HG02870 (cell line): ENCODE measurements at regions not wholly inside any gene's neighbourhood (a gene's known extent, or its start where the extent isn't known, plus 50 kb on each side); places are given as distances from the start of the nearest gene placed in this dataset.
"Not testable (repeated sequence)": the region's sequence is repeated elsewhere in the genome, so short reads cannot be mapped to it uniquely, and the experiment has no call there.

Source experiments
- ATAC-seq: cut with Tn5 transposase; IDR thresholded peaks from one replicate; pipeline ENCODE4 v1.9.1; 2021; ENCODE audit warnings: mild to moderate bottlenecking, moderate library complexity; ENCODE audit not compliant: unreplicated experiment

DNA sequence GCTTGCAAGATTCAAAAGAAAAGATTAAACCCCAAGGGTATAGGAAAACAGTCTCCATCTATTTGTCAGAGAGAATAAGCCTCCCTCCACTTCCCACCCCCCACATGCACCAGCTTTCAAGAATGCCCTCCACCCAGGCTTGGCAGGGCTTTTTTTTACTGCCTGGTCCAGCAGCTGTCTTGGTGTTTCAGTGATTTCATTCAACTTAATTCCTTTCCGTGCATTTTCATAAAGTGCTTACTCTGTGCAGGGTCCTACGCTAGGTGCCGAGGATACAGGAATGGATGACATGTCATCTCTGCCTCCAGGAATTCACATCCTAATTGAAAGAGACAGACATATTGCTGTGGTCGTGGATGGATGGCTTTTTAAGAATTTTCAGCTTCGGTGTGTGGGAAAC is 117.9 kb downstream of the LRATD1 start:
- ATAC-seq = no peak

DNA sequence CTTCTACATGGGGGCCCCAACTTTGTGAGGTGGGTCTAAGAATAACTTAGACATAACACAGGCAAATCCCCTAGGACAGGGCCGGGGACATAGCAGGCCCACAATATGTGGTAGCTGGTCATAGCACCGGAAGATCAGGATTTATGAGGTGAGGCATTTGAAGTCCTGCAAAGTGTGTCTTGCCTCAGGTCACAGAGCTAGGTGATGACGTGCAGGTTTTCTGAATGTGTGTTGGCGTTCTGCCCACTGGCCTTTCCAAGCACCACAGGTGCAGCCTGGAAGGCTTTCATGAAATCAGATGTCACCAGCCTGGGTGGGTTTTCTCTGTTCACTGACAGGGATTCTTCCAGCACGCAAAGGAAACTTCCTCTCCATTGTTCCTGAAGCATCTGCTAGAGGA is 119.1 kb downstream of the LRATD1 start:
- no peak for ATAC-seq

DNA sequence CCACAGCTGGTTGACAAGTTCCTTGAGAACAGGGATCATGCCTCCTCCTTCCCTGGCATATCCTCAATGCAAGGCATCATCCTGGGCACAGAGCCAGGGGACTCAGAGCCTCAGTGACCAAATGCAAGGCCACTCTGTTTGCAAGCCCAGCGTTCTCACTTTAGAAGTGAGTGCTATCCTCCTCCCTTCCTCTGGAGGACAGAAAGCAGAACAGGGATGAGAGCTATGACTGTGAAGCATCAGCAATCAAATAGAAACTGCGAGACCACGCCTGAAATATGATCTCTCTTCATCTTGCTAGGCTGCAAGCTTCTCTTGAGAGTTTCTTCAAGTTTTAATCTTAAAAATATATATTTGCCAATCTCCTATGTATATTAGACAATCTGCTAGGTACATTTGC is 119.8 kb downstream of the LRATD1 start:
- peak; percentile 92 for ATAC-seq

DNA sequence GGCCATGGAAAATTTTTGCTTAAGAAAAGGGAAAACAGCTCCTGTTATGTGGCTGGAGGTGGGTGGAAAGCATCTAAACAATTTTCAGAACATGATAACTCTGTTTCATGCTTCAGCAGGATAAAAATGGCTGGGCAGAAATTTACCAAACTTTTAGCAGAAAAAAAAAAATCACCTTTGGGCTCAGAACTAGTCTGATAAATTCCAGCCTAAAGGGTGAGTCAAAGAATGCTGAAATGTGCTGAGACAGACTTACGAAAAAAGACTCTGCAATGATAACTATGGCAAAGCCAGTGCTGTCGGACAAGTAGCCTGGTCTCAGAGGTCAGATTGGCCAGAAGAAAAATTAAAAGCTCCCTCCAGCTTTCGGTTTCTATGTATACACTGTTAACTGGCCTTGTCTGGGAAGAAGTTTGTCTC is 123.6 kb downstream of the LRATD1 start:
- ATAC-seq = no peak

DNA sequence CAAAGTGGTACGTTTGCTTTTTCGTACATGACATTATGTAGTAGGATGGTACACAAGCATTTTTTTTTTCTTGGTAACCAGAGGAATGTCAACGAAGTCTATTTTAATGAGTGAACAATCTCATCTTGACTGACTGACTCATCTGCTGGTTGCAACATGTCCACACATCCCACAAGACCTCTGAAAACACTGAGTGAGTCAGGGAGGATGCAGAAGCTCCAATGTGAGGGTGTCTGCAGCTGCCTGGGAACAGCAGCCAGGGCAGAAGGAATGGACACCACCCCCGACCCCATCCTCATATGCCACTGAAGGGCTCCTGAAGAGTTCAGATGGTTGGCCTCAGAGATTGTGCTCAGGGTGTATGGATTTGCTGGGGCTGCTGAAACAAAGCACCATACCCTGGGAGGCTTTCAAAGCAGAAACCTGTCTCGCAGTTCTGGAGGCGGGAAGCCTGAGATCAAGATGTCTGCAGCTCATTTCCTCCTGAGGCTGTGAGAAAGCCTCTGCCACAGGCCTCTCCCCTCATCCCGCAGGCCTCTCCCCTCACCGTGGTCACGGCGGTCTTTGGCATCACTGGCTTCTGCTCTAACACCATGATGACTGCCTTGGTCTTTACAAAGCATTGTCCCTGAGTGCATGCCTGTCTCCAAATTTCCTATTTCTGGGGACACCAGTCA is 124.6 kb downstream of the LRATD1 start:
- no peak for ATAC-seq

DNA sequence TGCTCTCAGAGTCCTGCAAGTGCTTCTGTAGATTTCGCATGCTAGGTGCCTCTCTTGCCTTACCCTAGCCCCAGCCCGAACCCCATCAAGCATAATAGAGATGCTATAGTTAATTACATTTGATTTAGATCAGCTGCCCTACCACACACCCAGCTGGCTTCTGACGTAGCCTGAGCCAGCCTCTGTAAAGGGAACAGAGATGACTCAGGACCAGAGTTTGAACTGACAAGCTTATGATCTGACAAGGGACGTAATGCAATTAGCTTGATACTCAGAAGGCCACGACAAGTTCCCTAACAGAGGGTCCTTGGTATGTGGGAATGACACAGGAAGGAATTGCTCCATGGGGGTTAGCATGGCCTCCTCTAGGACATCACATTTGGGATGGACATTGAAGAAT is 126.6 kb downstream of the LRATD1 start:
- ATAC-seq = no peak

DNA sequence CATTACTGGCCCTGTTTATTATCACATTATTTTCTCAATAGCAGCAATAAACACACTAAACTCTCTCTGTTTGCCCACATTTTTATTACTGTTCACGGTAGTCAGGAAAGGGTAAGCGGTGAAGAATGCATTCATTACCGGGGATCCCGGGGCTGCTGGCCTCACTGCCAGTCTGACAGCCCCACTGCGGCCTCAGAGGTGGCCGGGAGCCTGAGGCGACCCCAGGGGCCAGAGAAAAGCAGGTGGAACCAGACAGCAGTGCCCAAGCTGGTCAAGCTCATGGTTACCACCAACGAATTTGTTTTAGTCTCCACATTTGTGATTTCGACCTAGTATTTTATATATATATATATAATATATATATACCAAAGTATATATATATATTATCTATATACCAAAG is 127.7 kb downstream of the LRATD1 start:
- ATAC-seq = no peak

DNA sequence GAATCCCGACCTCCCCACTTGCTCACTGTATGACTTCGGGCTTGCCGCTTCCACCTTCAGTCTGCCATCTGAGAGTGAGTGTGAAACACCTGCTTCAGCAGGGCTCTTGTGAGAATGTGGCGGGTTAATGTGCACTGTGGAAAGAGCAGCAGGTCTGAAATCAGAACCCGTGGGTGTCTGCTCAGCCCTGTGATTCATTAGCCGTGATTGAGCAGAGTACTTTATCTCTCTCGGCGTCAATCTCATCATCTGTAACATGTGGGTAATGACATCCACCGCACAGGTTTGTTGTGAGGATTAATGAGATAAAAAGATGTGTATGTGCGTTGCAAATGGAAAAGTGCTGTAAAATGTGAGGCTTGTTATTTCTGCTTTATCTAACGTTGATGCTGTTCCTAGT is 128.6 kb downstream of the LRATD1 start:
- ATAC-seq = no peak

DNA sequence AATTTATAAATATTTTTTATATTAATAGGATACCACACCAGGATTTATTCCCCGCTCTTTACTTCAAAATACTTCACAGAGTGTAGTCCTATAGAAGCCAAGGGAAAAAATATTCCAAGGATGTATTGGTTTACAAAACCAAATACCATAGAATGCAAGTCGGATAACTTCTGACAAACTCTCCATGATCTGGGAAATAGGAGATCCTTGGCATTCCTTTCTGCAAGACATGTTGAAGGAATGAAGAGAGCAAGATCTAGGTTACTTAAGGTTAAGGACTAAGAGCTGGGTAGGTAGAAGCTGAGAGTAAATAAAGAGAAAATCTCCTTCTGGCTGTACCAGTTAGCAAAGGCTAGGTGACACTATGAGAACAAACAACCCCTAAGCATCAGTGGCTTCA is 141.2 kb downstream of the LRATD1 start:
- ATAC-seq = no peak

DNA sequence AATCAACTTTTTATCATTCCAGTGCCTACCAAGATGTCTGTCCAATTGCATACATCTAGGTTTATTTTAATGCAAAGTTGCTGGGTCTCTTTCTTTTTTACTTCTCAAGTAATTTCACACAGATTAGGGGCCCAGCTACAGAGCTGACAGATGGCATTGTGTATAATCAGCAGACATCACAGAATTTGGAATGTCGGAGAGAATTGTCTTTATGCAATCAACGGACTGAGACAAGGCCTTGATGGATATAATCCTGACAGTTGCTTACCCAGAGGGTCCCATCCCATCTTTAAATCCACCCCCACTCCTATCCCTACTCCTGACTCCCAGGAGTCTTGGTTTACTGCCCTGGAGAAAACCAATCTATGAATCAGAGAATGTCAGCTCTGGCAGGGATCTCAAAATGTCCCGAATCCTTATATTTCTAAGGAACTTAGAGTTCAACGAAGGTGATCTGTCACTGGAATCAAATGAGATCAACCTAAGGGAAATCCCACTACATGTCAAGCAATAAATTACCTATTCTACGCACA is 142.0 kb downstream of the LRATD1 start:
- ATAC-seq = no peak

DNA sequence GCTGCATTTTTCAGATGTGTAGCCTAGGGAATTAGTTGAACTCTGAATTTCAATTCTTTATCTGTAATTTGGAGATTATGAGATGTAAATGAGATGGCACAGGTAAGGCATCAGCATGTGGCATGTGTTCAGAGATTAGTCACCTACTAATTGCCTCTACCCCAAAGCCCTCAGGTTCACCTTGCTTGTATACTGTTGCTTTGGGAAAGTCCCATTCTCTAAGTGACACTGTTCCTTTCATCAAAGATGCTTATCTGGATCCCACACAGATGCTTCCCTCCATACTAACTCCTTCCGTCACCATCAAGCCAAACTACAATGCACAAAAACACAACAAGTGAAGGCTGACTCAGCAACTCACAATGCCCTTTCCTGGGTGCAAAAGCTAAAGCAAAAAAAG is 143.7 kb downstream of the LRATD1 start:
- ATAC-seq = no peak

DNA sequence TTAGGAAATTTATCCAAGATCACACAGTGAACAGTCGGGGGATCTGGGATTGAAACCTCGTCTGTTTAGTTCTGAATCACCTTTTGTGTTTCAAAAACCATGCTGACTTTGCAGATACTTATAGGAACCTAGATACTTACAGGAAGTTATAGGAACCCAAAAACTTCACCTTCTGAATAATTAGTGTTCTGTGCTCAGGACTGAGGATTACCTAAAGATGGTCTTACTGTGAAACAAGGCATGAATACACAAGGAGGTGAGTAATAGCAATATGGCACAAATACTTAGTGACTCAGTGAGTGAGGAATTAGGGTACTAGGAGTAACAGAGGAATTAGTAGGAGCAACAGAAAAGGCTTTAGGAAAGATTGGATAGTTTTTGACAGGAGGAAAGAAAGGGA is 145.5 kb downstream of the LRATD1 start:
- no peak for ATAC-seq

DNA sequence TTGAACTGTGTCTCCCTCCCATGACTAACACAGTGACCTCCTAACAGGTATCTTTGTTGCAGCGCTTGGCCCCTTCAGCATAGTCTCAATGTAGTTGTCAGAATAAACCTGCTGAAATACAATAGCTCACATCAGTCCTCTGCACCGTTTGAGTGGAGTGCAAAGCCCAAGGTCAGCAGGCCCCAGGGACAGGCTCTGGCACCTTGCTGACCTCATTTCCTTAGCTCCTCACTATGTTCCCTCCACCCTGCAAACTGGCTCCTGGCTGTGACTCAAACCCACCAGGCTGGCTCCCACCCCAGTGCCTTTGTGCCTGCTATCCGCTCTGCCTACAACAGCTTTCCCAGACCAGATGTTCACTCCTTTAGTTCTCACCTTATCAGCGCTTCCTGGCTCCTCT is 146.7 kb downstream of the LRATD1 start:
- ATAC-seq = no peak

DNA sequence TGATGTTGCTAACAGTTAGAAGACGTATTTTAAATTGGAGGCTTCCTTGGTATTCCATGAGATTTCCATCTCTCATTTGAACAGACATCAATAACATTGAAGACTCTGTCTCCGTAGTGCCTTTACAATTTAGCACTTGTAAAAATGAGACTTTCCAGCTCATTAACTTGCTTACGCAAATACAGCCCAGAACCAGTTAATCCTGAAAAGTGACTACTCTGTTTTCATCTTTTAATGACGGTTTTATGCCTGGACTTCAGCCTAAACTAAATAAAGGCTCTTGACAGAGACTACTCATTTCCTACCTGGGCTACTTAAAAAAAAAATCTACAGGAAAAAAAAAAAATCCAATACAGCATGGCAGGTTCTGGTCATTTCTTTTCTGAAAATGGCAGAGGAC is 148.6 kb downstream of the LRATD1 start:
- no peak for ATAC-seq

DNA sequence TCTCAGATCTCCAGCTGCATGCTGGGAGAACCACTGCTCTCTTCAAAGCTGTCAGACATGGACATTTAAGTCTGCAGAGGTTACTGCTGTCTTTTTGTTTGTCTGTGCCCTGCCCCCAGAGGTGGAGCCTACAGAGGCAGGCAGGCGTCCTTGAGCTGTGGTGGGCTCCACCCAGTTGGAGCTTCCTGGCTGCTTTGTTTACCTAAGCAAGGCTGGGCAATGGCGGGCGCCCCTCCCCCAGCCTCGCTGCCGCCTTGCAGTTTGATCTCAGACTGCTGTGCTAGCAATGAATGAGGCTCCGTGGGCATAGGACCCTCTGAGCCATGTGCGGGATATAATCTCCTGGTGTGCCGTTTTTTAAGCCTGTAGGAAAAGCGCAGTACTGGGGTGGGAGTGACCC is 156.3 kb downstream of the LRATD1 start:
- ATAC-seq = not testable (repeated sequence)

DNA sequence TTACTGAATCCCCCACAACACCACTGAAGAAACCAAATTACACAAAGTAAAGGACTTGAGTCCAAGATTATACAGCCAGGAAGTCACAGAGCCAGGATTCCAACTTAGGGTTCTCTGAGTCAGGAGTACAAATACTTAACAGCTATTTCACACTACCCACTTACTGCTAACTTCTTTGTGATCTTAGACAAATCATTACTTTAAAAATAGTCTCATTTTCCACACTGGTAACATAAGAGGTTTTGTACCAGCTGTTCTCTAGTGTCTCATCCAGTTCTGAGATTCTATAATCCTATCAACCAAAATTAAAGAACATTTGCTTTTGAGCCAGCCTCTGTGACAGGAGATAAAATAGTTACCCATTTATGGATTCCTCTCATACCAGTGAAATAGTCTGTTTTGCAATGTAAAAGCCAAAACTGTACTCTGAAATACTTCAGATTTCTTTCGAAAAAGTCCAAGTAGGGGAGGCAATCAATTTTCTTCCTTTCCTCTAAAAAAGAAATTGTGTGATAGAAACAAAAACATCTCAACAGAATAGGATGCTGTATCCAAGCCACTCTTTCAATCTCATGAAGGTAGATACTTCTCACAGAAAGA is 157.6 kb downstream of the LRATD1 start:
- no peak for ATAC-seq

DNA sequence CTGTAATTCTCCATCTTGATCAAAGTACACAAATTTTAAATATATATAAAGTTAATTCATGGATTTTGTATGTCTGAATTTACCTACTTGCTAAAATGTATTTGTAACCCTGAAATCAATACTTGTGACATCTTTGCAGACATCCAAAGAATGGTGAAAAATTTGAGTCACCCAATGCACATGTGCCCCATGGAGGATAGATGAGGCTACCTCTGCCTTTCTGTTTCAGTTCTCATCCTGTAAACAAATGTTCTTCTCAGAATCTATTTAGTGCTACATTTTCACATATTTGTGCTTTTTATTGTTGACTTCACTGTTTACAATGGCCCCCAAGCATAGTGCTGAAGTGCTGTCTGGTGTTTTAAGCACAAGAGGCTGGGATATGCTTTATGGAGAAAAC is 171.5 kb downstream of the LRATD1 start:
- no peak for ATAC-seq

DNA sequence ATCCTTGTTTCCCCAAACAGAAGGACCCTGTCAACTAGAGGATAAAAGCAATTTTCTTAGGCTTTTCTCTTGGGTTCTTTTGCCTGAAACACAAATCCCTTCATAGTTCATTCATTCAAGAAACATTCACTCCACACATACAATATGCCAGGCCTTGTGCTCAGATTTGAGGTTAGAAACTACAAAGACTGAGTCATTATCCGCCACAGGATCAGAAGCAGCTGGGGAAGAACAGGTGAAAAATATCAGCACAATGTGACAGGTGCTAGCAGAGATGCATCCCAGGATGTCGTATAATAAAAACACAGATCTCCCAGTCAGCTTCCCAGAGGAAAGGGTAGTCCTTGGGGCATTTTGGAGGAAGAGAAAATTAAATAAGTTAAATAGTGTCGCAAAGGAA is 172.4 kb downstream of the LRATD1 start:
- no peak for ATAC-seq

DNA sequence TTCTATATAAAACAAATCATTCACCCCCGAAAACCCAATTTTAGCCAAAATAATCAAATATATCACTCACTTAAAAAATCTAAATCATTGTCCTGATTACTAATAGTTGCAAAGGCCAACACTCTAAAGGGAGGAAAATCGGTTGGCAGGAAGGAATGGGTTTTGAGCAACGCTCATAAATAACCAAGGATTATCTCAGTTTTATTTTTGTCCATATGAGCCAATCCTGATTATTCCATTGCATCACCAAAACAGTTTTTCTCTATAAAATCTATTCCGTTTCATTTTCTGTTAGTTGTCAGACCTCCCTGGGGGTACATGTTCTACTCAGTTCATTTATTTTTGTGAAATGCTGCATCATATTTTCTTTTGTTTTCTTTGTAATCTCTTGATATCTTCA is 174.1 kb downstream of the LRATD1 start:
- no peak for ATAC-seq

DNA sequence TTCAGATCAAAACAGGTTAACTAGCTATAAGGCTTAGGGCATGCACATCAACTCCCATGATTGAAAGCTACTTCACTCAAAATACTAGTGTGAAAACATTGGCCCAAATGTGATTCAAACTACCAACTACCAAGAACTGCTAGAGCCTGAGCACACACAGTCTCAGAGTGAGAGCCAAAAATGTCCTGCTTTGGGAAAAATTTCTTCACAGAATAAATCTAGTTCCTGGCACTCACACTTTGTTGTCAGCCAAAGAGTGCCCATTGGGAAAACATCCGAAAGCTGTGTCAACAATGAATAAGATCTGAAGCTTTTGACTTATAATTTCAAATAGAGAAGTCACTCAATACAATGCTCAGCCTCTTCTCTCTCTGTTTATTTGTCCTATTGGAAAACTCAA is 182.7 kb downstream of the LRATD1 start:
- no peak for ATAC-seq

DNA sequence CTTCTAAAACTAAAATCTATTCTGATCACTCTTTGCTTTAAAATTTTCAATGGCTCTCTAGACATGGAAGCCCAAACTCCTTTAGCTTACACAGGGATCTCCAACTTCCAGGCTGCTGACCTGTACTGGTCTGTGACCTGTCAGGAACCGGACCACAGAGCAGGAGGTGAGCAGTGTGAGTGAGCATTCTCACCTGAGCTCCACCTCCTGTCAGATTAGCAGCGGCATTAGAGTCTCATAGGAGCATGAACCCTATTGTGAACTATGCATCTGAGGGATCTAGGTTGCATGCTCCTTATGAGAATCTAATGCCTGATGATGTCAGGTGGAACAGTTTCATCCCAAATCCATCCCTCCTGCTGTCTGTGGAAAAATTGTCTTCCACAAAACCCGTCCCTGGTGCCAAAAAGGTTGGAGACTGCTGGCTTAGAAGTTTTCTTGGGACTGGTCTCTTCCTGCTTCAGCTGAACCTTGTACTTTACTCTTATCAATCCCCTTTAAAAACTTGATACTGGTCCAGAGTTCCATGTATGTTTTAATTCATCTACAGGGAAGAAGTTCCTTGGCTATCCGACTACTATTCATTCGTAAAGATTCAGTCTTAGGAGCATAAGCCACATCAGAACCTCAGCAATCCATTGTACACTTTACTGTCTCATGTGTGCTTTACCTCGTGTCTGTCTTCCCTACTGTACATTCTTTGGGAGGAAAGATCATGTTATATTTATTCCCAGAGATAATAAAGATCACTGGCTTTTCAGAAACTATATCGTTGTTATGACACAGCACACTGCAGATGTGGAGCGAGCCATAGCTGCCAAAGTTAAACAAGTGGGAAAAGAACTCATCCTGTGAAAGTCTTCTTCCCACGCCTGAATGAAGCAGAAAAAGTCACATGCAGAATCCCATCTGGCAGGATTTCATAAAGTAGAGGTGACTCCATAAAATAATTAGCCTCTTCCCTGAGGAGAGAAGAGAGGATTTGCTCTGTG is 183.8 kb downstream of the LRATD1 start:
- no peak for ATAC-seq

DNA sequence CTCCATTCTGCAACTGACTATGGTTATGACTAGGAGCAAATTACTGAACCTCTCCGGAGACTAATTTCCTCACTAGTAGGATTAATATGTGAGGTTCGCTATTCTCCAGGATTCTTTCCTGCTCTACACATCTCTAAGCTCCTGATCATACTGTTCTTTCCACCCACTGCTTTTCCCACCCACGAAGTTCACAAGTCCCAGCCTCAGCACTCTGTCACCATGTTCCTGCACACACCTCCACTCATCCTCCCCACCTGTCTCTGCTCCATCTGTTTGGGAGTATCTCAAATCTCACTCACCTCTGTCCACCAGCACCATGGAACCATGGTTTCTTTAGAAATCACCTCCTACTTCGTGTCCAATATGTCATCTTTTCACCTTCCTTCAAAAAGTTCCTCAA is 185.3 kb downstream of the LRATD1 start:
- no peak for ATAC-seq
